Right kidney (tissue), 1 donor: ENCODE measurements at regions not wholly inside any gene's neighbourhood (a gene's known extent, or its start where the extent isn't known, plus 50 kb on each side); places are given as distances from the start of the nearest gene placed in this dataset.
"Not testable (repeated sequence)": the region's sequence is repeated elsewhere in the genome, so short reads cannot be mapped to it uniquely, and the experiment has no call there.

ENCODE experiments used
- DNase-seq: peaks from one replicate; pipeline ENCODE4 v3.0.0-alpha.2; 2016

- peak; percentile 17 for DNase-seq
These were observed 60.0 kb upstream of the BANK1 start for GRCh38 chr4:101730291-101731117.

- DNase-seq, result no peak
These were observed 63.3 kb upstream of the BANK1 start for GRCh38 chr4:101727238-101727637.

GRCh38 chr4:101724093-101724492 lies 66.4 kb upstream of the BANK1 start:
- no peak for DNase-seq

GRCh38 chr4:101718810-101719209 lies 71.7 kb upstream of the BANK1 start:
- DNase-seq, result no peak

- no peak for DNase-seq
These were observed 78.8 kb upstream of the BANK1 start for GRCh38 chr4:101711590-101712260.

GRCh38 chr4:101710806-101711205 lies 79.7 kb upstream of the BANK1 start:
- no peak for DNase-seq

- DNase-seq, result no peak
These were observed 82.1 kb upstream of the BANK1 start for GRCh38 chr4:101708293-101709039.

- DNase-seq, result no peak
These were observed 82.9 kb upstream of the BANK1 start for GRCh38 chr4:101707596-101707995.

GRCh38 chr4:101706535-101707057 lies 83.9 kb upstream of the BANK1 start:
- DNase-seq, result no peak

- no peak for DNase-seq
These were observed 89.0 kb upstream of the BANK1 start for GRCh38 chr4:101701551-101701950.

- no peak for DNase-seq
These were observed 90.9 kb upstream of the BANK1 start for GRCh38 chr4:101699441-101700124.

GRCh38 chr4:101697266-101697665 lies 93.3 kb upstream of the BANK1 start:
- DNase-seq, result no peak

GRCh38 chr4:101696276-101697010 lies 94.1 kb upstream of the BANK1 start:
- no peak for DNase-seq

GRCh38 chr4:101695176-101695575 lies 95.4 kb upstream of the BANK1 start:
- DNase-seq, result no peak

- DNase-seq, result not testable (repeated sequence)
These were observed 96.1 kb upstream of the BANK1 start for GRCh38 chr4:101694403-101694802.

GRCh38 chr4:101693842-101694398 lies 96.6 kb upstream of the BANK1 start:
- no peak for DNase-seq

- DNase-seq, result no peak
These were observed 101.3 kb upstream of the BANK1 start for GRCh38 chr4:101689220-101689619.

- DNase-seq, result no peak
These were observed 105.4 kb upstream of the BANK1 start for GRCh38 chr4:101685126-101685525.

GRCh38 chr4:101682946-101683345 lies 107.6 kb upstream of the BANK1 start:
- no peak for DNase-seq

GRCh38 chr4:101678180-101678579 lies 112.3 kb upstream of the BANK1 start:
- DNase-seq, result no peak

GRCh38 chr4:101670897-101671296 lies 119.6 kb upstream of the BANK1 start:
- DNase-seq, result no peak
